Fibroblast of the conjunctiva (primary cell): ENCODE measurements at regions not wholly inside any gene's neighbourhood (a gene's known extent, or its start where the extent isn't known, plus 50 kb on each side); places are given as distances from the start of the nearest gene placed in this dataset.

Experiments
- DNase-seq: peaks from one replicate; pipeline ENCODE4 v3.0.0-alpha.2; 2010; ENCODE audit warnings: low read depth

DNA sequence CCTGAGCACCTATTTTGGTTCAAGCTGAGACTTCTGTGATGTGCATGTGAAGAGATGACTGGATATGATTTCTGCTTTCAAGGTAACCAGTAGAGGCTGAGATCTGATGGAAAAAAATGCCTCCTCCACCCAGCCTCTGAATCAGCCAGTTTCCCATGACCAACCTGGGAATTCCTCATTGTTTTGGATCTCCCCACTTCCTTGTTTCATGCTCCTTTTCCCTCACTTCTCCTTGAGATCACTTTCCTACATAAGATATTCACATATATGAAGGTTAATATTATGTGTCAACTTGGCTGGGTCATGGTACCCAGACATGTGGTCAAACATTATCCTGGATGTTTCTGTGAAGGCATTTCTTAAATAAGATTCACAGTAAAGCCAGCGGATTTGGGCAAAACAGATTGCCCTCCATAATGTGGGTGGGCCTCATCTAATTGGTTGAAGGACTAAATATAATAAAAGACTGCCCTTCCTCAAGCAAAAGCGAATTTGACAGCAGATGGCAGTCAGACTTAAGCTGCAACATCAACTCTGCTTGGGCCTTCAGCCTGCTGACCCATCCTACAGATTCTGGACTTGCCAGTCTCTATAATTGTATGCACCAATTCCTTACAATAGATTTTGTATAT, 379.4 kb downstream of the TNS1 start:
- DNase-seq, result no peak

DNA sequence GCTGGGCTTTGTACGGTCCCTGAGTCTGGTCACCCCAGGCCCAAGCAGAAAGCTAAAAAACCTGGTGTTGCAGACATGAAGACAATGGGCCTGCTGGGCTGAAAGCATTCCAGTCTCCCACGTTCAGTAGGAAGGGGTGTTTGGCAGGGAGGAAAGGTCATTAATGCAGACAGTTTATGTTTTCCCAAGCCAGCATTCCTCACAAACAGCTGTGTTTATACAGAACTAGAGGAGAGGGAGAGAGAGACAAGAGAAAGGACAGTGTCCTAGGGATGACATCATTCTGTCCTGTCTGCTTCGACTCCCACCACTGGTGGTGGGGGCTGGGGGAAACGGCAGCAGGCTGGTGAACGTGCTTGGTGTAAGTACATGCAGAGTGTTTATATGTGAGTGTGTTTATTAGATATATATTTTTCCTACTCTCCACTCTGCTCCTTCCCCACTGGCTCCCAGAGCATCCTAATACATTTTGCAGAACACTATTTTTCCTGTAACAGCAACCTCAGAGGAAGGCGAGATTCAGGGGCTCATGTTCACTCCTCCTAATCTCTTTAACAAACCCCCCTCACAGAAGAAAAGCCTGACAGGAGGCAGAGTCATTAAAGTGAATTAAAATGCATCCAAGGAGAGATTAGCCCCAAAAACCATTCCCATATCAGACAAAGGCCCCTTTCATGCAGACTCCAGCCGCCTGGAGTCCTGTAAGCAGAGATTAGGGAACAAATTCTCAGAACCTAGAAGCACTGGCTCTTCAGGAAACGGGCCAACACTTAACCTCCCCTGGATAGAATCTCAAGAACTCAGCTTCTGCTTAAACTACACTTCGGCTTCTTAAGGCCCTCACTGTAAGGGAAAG, 380.4 kb downstream of the TNS1 start:
- no peak for DNase-seq

GRCh38 chr2:217621391-217621801, 381.4 kb downstream of the TNS1 start:
- no peak for DNase-seq

- no peak for DNase-seq
Measured at GRCh38 chr2:217618744-217619143, 384.1 kb downstream of the TNS1 start.

DNA sequence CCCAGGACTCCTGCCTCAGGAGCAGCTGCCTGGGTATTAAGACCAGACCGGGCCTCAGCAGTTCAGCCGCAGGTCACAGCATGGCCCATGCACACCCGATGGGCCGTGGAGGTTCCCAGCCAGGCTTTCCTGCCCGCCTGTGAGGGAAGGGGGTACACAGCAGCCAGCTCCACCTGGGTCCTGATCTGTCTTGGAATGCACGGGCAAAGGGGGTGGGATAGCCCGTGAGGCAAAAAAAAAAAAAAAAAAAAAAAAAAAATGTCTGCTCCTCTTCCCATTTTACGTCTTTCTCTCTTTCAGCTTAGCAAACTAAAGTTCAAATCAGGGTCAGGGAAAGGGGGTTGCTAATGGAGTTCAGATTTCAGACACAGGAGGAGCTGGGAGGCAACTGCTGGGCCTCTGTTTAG, 385.2 kb downstream of the TNS1 start:
- DNase-seq, result no peak

DNA sequence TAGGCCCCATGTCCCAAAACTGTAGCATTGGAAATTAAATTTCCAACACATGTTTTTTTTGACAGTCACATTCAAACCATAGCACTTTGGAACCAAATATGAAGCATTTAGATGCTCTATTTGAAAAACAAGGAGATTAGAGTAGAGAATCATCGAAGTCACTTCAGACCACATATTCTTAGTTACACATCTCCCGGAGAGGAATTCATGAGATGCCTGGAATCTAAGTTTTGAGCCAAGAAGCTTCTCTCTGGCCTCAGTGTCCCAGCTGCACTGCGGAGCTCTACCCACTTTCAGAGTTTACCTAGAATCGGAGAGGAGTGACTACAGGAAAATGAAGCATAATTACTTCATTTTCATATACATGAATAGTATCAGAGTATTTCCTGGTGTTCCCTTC, 385.9 kb downstream of the TNS1 start:
- no peak for DNase-seq

DNA sequence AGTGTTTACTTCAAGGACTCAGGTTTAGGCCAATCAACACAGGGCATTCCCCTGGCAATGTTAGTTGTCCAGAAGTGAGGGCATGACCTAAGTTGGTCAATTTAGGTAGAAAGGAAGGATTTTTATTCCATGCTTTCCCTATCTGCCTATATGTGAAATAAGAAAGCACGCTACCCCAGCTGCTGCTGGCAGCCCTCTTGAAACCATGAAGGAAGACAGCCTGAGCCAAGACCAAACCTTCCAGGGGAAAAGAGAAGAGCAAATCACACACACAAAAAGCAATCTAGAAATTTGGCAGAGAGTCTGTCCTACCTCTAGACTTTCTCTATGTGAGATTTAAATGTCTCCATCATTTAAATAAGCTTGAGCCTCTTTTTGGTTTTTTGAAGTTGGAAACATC, 387.6 kb downstream of the TNS1 start:
- no peak for DNase-seq

GRCh38 chr2:217614498-217614897, 388.3 kb downstream of the TNS1 start:
- no peak for DNase-seq

DNA sequence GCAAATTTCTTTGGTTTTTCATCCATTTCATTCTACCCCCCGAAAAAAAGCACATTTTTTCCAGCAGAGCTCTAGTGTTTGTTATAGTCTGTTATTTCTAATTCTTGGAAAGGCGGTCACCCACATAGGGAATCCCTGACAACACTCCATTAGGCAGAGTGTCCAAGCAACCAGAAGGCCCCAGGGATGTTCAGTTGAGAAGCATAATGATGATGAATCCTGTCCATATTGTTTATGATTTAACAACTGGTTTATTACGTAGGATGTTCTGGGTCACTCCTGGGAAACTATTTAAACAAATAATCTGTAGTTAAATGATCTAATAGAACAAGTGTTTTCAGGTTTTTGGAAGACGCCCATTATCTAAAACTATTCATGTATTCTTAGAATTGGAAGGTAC, 388.7 kb downstream of the TNS1 start:
- DNase-seq, result no peak

- DNase-seq, result no peak
Measured at GRCh38 chr2:217612920-217613319, 389.9 kb downstream of the TNS1 start.

DNA sequence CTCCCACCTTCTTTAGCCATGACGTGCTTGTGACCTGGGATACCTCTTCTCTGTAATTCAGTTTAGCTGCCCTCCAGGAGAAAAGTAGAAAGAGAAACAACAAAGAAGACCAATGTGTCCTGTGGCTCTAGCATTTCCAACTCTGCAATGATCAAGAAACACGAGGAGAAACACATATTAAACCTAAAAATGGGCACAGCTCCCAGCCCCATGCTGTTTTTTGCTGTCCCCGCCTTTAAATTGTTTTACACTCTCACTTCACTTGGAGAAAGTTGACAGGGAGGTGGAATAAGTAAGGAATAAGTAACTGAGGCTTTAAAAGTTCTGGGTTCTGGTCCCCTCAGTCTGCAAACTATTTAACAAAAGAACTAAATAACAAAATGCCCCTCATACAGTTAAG, 390.6 kb downstream of the TNS1 start:
- no peak for DNase-seq

DNA sequence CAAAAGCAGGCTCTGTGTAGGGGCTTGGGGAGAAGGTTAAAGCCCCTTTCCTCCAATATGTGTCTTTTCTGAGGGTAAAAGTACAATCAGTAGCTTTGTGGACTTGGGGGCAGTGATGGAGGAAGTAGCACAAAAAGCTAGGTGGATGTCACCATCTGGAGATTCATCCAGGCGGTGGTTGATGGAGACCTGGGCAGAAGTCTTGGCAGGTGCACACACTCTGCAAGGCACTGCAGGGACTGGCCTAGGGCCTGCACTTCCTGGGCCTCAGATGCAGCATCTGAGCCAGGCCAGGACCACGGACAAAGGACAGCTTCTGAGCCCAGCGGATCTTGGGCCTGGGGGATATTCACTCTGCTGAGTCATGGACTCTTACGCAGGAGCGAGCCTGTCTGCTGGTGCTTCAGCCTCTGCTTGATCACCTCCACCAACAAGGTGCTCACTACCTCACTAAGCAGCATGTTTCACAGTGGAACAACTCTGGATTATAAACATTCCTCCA, 391.1 kb downstream of the TNS1 start:
- DNase-seq, result no peak

DNA sequence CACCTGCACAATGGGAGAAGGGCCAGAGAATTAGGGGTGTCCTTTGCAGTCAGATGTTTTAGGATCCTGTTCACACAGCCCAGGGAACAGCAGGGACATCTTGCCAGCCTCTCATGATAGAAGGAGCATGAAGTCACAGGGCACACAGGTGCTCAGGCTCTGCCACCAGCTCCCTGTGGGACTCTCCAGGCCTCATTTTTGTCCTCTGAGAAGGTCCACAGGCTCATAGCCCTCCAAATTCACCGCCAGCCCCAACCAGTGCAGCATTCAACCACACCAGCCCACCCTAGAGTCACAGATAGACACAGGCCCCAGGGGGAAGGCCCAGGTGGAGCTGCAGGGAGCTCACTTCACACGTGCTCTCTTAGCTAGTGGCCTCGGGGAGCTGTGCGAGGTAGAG, 391.7 kb downstream of the TNS1 start:
- DNase-seq, result no peak

- DNase-seq, result no peak
Measured at GRCh38 chr2:217610401-217610814, 392.4 kb downstream of the TNS1 start.

DNA sequence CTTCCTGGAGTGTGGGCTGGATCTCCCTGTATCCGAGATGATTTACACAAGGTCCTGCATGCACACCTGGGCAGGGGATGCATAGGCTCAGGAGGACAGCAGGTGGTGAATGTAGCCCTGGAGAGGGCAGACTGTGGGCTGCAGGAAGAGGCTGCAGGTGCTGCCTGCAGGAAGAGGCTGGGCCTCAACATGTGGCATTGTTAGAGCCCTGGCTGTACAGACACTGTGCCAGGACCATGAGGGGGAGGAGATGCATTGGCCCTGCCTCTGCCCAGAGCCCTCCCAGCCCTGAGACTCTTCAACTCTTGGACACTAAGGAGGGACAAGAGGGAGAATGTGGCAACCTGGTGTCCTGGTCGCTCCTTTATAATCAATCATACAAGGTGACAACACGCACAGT, 392.8 kb downstream of the TNS1 start:
- DNase-seq, result no peak

- DNase-seq, result no peak
Measured at GRCh38 chr2:217606296-217606695, 396.5 kb downstream of the TNS1 start.

DNA sequence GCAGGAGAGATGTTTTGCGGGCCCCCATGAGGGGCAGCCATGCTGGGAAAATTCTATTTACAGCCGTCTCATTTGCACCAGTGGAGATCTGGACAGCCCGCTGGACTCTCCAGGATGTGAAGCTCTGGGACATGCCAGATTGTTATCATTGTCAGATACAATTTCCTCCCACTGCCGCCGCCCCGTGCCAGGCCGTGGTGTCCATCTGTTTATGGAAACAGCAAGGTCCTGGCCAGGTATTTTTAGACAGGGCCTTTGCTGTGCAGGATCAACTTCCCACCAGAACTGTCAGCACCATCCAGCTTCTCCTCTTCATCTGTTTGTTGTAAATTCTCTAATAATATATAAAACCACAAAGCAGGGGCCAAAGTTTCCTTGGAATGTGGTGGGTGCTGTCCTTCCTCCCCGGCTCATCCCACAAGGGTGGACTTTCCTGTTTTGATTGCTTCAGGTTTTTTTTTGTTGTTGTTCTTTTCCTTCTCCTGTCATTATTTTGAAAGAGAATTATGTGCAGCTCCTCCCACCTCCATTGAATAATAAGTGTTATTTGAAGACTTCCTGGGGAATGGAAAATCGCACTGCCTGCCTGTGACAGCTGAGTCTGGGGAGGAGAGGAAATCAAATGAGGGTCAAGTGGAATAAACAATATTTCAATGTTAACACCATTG, 398.1 kb downstream of the TNS1 start:
- no peak for DNase-seq

DNA sequence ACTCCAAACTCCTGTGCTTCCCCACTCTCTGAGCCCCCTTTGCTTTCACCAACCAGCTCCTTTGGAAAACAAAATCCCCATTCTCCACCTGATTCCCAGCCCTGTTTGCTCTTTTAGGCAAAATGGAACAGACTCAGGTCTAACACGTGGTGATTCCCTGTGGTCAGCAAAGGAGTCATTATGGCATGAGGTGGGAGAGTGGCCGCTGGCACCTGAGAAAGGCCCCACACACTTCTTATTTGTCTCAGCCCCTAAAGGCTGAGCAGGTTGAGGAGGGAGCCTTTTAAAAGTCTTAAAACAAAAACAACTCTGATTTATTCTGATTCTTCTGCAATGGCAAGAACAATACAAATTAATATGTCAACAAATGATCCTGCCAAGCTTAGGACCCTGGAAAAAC, 401.2 kb downstream of the TNS1 start:
- DNase-seq, result no peak

DNA sequence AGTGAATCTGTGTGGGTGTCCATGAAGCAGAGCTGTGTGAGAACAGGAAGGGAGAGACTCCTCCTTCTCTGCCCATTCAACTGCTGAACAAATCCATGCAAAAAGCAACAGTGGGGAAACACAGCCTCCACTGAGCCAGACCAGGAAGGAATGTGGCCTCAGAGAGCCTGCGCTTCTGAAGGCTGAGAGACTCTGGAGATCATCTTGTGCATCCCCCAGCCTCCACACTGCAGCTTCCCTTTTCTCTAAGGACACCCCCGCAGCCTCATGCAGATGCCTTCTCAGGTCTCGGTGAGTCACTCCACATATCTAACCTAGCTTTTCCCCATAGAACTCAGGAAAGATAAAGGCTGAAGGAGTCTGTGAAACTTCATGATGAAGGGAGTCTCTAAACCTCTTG, 402.9 kb downstream of the TNS1 start:
- DNase-seq, result no peak

DNA sequence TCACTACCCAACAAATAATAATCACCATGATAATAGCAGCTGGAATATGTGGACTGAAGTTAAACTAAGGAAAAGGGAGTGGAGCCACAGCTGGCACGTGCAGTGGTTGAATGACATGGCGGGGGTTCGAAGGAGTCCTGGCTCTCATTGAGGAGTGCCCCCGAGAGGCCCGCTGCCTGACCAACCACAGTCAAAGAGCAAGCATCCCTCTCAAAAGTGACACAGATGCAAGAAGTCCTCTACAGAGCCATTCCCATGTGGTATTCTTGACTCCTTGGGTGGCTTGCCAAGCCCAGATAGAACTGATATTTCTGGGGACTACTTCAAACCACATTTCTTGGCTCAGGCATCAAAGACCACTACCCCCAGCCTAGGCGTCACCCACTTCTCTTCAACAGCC, 405.1 kb downstream of the TNS1 start:
- no peak for DNase-seq

DNA sequence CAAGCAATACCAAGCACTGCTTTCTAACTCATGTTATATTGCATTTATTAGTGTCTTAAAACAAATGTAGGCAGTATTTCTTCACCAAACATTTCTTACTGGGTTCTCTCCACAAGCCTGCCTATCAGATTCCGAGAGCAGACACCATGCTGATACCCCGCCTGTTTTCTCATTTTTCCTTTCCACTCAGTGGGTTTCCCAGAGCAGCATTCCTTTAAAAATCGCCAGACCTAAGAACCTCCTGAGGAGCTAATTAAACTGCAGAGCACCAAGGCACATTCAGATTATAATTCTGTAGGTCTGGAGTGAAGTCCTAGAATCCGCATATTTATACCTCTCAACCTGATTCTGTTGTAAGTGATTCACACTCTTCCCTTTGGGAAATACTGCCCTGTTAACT, 405.6 kb downstream of the TNS1 start:
- DNase-seq, result no peak

- DNase-seq, result no peak
Measured at GRCh38 chr2:217593732-217594131, 409.1 kb downstream of the TNS1 start.

- DNase-seq, result no peak
Measured at GRCh38 chr2:217588266-217588665, 414.5 kb downstream of the TNS1 start.
